Endodermal cell (in vitro differentiated cells): ENCODE measurements at regions not wholly inside any gene's neighbourhood (a gene's known extent, or its start where the extent isn't known, plus 50 kb on each side); places are given as distances from the start of the nearest gene placed in this dataset.

Experiments
- DNase-seq: peaks from one replicate; pipeline ENCODE4 v3.0.0-alpha.2; 2017
- H3K27ac ChIP-seq: 2 replicates; pipeline ENCODE4 v1.5.1; 2013; ENCODE audit warnings: mild to moderate bottlenecking, low read depth, low read length, moderate library complexity
- H3K27me3 ChIP-seq: 2 replicates; pipeline ENCODE4 v1.6.1; 2013; ENCODE audit warnings: mild to moderate bottlenecking, low read length, moderate library complexity; ENCODE audit not compliant: insufficient read depth, control insufficient read depth, poor library complexity, severe bottlenecking
- H3K36me3 ChIP-seq: 2 replicates; pipeline ENCODE4 v1.7.0; 2013; ENCODE audit warnings: mild to moderate bottlenecking, low read length, moderate library complexity; ENCODE audit not compliant: control insufficient read depth, insufficient read depth
- H3K4me1 ChIP-seq: one replicate; pipeline ENCODE4 v1.7.0; 2013; ENCODE audit warnings: low read length; ENCODE audit not compliant: control insufficient read depth, insufficient read depth
- H3K4me3 ChIP-seq: 2 replicates; pipeline ENCODE4 v1.5.1; 2013; ENCODE audit warnings: mild to moderate bottlenecking, low read length, moderate library complexity
- H3K9ac ChIP-seq: 2 replicates; pipeline ENCODE4 v1.6.1; 2013; ENCODE audit warnings: mild to moderate bottlenecking, low read length, moderate library complexity; ENCODE audit not compliant: poor library complexity, severe bottlenecking; ENCODE audit errors: extremely low read depth
- H3K9me3 ChIP-seq: 2 replicates; pipeline ENCODE4 v1.6.1; 2013; ENCODE audit warnings: mild to moderate bottlenecking, low read length, moderate library complexity; ENCODE audit not compliant: control insufficient read depth
- H3K27ac Mint-ChIP-seq: 2 replicates; pipeline ENCODE4 v1.8.0; 2020; ENCODE audit warnings: mixed read lengths
- H3K27me3 Mint-ChIP-seq: 2 replicates; pipeline ENCODE4 v1.8.0; 2021; ENCODE audit warnings: mild to moderate bottlenecking, mixed read lengths; ENCODE audit not compliant: insufficient read depth
- H3K36me3 Mint-ChIP-seq: 2 replicates; pipeline ENCODE4 v1.8.0; 2020; ENCODE audit warnings: low read depth, mixed read lengths
- H3K4me1 Mint-ChIP-seq: 2 replicates; pipeline ENCODE4 v1.8.0; 2020; ENCODE audit warnings: mixed read lengths
- H3K4me3 Mint-ChIP-seq: 2 replicates; pipeline ENCODE4 v1.8.0; 2020; ENCODE audit warnings: mild to moderate bottlenecking, moderate library complexity, mixed read lengths
- H3K9me3 Mint-ChIP-seq: 2 replicates; pipeline ENCODE4 v1.8.0; 2020; ENCODE audit warnings: mild to moderate bottlenecking, mixed read lengths
- whole genome bisulfite sequencing, 2 experiments: methylation state at CpG; one replicate each; pipeline versions ENCODE4 v1.1.5 to v1.1.7; 2013; ENCODE audit warnings: missing lambda C conversion rate in 2 of 2, mixed read lengths in 1 of 2; ENCODE audit not compliant: insufficient coverage in 1 of 2, insufficient read length in 1 of 2; 5-methylcytosine and 5-hydroxymethylcytosine counted together
- TF ChIP-seq, protein P1 (sequence below): fragments of 200-600 bp; sonication (generic); conservative IDR thresholded peaks from 2 replicates; pipeline ENCODE4 v1.5.0; 2021; ENCODE audit warnings: antibody characterized with exemption, mild to moderate bottlenecking

DNA sequence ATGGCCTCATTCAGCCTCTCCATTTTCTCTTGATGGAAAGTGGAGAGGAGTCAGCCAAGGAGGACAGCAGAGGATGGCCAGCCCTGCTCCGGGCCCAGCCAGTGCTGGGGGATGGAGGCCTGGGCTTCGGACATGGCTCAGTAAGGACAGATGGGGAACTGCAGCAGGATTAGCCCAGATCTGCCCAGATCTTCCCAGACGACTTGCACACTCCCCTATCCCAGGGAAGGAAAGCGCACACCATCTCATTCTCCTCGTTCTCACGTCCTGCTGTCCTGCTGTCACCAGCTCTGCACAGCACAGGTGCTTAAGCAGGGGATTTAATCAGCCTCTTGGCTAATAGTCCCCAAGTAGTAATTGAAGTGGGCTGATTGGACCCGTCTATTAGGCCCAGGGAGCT lies 100.2 kb upstream of the SDK2 start:
- H3K9me3 Mint-ChIP-seq, result no peaks in the 10 kb centered on the region
- H3K27ac Mint-ChIP-seq, result no peak overlapping the region
- Histone ChIP-seq H3K27ac (no peak overlapping the region), H3K9ac (no peak overlapping the region), H3K36me3 (no peaks in the 10 kb centered on the region), H3K27me3 (no peaks in the 10 kb centered on the region), H3K4me1 (no peaks in the 10 kb centered on the region), H3K4me3 (no peak overlapping the region), H3K9me3 (no peaks in the 10 kb centered on the region)
- DNase-seq, result no peak
- no peaks in the 10 kb centered on the region for H3K36me3 Mint-ChIP-seq
- no peak overlapping the region for H3K4me3 Mint-ChIP-seq
- H3K27me3 Mint-ChIP-seq, result peaks cover 26% of the 10 kb centered on the region
- TF ChIP-seq, protein P1, sequence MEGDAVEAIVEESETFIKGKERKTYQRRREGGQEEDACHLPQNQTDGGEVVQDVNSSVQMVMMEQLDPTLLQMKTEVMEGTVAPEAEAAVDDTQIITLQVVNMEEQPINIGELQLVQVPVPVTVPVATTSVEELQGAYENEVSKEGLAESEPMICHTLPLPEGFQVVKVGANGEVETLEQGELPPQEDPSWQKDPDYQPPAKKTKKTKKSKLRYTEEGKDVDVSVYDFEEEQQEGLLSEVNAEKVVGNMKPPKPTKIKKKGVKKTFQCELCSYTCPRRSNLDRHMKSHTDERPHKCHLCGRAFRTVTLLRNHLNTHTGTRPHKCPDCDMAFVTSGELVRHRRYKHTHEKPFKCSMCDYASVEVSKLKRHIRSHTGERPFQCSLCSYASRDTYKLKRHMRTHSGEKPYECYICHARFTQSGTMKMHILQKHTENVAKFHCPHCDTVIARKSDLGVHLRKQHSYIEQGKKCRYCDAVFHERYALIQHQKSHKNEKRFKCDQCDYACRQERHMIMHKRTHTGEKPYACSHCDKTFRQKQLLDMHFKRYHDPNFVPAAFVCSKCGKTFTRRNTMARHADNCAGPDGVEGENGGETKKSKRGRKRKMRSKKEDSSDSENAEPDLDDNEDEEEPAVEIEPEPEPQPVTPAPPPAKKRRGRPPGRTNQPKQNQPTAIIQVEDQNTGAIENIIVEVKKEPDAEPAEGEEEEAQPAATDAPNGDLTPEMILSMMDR, result no peak
- 88 to 92% methylated on average over 2 to 7 of the region's 7 CpGs for WGBS, 2 experiments
- H3K4me1 Mint-ChIP-seq, result no peaks in the 10 kb centered on the region

DNA sequence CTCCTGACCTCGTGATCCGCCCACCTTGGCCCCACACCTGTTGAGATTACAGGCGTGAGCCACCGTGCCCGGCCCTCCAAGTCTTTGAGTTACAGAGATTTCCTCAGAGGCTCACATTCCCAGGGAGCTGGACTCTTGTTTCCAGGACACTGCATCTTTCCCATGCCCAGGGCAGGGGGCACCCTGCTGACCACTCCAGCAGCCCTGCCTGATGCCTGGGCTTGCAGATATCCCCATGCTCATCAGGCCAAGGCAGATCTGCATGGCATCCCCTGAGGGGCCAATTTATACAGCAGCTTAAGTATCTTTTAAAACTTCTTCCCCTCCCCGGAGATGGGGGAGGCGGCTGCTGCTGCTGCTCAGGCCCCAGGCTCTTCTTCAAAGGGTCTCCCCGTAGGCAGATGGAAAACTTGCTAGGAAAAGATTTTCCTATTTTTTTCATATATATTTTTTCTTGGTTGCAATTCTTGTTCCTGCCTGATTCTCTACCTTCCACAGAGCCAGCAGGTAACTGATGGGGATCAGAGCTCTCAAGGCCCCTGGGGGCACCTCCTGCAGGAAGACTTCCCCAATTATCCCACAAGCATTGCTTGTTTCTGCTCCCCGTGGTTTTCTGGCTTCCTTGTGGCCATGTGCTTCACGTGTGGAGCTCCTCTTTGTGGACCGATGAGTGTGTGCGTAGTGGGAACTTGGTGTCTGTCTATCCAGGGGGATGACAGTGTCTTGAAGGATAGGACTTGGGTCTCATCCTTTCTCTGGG lies 102.2 kb upstream of the SDK2 start:
- no peaks in the 10 kb centered on the region for H3K36me3 Mint-ChIP-seq
- Histone ChIP-seq H3K36me3 (no peaks in the 10 kb centered on the region), H3K9me3 (no peaks in the 10 kb centered on the region), H3K4me3 (no peak overlapping the region), H3K27me3 (no peaks in the 10 kb centered on the region), H3K9ac (no peak overlapping the region), H3K4me1 (no peaks in the 10 kb centered on the region), H3K27ac (no peak overlapping the region)
- no peak overlapping the region for H3K4me3 Mint-ChIP-seq
- 83 to 88% methylated on average over 8 to 12 of the region's 12 CpGs for WGBS, 2 experiments
- TF ChIP-seq, protein P1, result no peak
- no peaks in the 10 kb centered on the region for H3K9me3 Mint-ChIP-seq
- no peak overlapping the region for H3K27ac Mint-ChIP-seq
- DNase-seq, result no peak
- H3K27me3 Mint-ChIP-seq, result peaks cover 16% of the 10 kb centered on the region
- H3K4me1 Mint-ChIP-seq, result peaks cover 7% of the 10 kb centered on the region

DNA sequence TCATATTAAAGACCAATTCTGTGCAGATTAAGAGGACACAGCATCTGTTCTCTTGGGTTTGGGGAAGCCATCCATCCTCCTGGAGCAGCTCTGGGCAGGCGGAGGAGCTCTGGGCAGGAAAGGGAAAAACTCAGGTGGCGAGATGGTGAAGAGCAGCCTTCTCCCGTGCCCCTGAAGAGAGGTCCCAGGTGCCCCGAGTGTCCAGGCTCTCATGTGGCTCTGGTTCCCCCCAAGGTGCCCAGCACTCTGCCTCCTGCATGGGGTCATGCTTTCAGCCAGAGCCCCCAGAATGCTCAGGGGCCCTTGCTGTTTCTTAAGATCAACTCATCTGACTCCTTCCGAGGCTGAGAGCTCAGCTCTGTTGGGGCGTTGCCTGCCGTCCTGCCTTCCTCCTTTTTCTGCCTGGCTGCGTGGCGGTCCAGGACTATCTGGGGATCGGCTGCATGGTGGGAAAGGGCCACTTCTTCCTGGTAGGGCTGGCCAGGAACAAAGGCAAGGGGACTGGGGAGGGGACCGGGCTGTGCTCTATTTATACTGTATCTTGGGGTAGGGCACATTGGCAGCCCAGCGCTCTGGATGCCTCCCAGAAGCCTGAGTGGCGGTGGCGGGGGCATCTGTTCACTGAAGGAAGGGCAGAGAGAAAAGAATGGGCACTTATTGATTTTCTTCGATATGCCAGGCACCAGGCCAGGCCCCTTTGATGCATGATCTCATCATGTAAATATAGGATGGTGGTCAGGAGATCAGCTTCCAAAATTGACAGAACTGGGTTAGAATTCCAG lies 103.2 kb upstream of the SDK2 start:
- H3K36me3 Mint-ChIP-seq, result no peaks in the 10 kb centered on the region
- H3K9me3 Mint-ChIP-seq, result no peaks in the 10 kb centered on the region
- Histone ChIP-seq H3K4me1 (no peaks in the 10 kb centered on the region), H3K9me3 (no peaks in the 10 kb centered on the region), H3K9ac (no peak overlapping the region), H3K36me3 (no peaks in the 10 kb centered on the region), H3K27me3 (no peaks in the 10 kb centered on the region), H3K27ac (no peak overlapping the region), H3K4me3 (no peak overlapping the region)
- no peak overlapping the region for H3K27ac Mint-ChIP-seq
- H3K27me3 Mint-ChIP-seq, result peaks cover 14% of the 10 kb centered on the region
- H3K4me3 Mint-ChIP-seq, result no peak overlapping the region
- DNase-seq, result no peak
- 91 to 99% methylated on average over 12 to 15 of the region's 15 CpGs for WGBS, 2 experiments
- peaks cover 7% of the 10 kb centered on the region for H3K4me1 Mint-ChIP-seq
- TF ChIP-seq, protein P1, result no peak
